ENCODE measurements at regions not wholly inside any gene's neighbourhood (a gene's known extent, or its start where the extent isn't known, plus 50 kb on each side); places are given as distances from the start of the nearest gene placed in this dataset.

GRCh38 chr1:229027158-229027557, 243.8 kb upstream of the RAB4A start:
- no peak for ATAC-seq (ENCODE audit: low read depth)
- H3K4me3 ChIP-seq (ENCODE audit: severe bottlenecking), result no peak overlapping the region
- H3K27me3 ChIP-seq (ENCODE audit: insufficient read depth, poor library complexity, severe bottlenecking), result no peaks in the 10 kb centered on the region
- H3K9me3 ChIP-seq (ENCODE audit: severe bottlenecking), result no peaks in the 10 kb centered on the region
- peaks cover 8% of the 10 kb centered on the region for H3K4me1 ChIP-seq (ENCODE audit: insufficient read depth, poor library complexity, severe bottlenecking)
- H3K27ac ChIP-seq (ENCODE audit: poor library complexity, severe bottlenecking), result no peak overlapping the region
- no peaks in the 10 kb centered on the region for H3K36me3 ChIP-seq (ENCODE audit: low read depth)
- no peak for DNase-seq (ENCODE audit: low spot score)
- TF ChIP-seq, protein P1, sequence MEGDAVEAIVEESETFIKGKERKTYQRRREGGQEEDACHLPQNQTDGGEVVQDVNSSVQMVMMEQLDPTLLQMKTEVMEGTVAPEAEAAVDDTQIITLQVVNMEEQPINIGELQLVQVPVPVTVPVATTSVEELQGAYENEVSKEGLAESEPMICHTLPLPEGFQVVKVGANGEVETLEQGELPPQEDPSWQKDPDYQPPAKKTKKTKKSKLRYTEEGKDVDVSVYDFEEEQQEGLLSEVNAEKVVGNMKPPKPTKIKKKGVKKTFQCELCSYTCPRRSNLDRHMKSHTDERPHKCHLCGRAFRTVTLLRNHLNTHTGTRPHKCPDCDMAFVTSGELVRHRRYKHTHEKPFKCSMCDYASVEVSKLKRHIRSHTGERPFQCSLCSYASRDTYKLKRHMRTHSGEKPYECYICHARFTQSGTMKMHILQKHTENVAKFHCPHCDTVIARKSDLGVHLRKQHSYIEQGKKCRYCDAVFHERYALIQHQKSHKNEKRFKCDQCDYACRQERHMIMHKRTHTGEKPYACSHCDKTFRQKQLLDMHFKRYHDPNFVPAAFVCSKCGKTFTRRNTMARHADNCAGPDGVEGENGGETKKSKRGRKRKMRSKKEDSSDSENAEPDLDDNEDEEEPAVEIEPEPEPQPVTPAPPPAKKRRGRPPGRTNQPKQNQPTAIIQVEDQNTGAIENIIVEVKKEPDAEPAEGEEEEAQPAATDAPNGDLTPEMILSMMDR (IDR thresholded peaks at IDR 0.05; ENCODE audit: poor library complexity, severe bottlenecking), result no peak

- Histone ChIP-seq H3K36me3 (ENCODE audit: low read depth) (no peaks in the 10 kb centered on the region), H3K9me3 (ENCODE audit: severe bottlenecking) (no peaks in the 10 kb centered on the region), H3K4me3 (ENCODE audit: severe bottlenecking) (no peak overlapping the region), H3K27me3 (ENCODE audit: insufficient read depth, poor library complexity, severe bottlenecking) (no peaks in the 10 kb centered on the region), H3K27ac (ENCODE audit: poor library complexity, severe bottlenecking) (no peak overlapping the region), H3K4me1 (ENCODE audit: insufficient read depth, poor library complexity, severe bottlenecking) (peaks cover 8% of the 10 kb centered on the region)
- peak; percentile 63; the same call in 2 of the 3 replicates for ATAC-seq (ENCODE audit: low read depth)
- no peak for DNase-seq (ENCODE audit: low spot score)
- TF ChIP-seq, protein P1 (IDR thresholded peaks at IDR 0.05; ENCODE audit: poor library complexity, severe bottlenecking), result no peak
Observed at GRCh38 chr1:229027622-229028182, 243.2 kb upstream of the RAB4A start.

GRCh38 chr1:229028544-229028943, 242.4 kb upstream of the RAB4A start:
- ATAC-seq (ENCODE audit: low read depth), result no peak
- H3K4me1 ChIP-seq (ENCODE audit: insufficient read depth, poor library complexity, severe bottlenecking), result peaks cover 8% of the 10 kb centered on the region
- TF ChIP-seq, protein P1 (IDR thresholded peaks at IDR 0.05; ENCODE audit: poor library complexity, severe bottlenecking), result no peak

GRCh38 chr1:229028987-229029878, 241.7 kb upstream of the RAB4A start:
- ATAC-seq (ENCODE audit: low read depth) (no peak), DNase-seq (ENCODE audit: low spot score) (no peak)
- H3K4me3 ChIP-seq (ENCODE audit: severe bottlenecking), result no peak overlapping the region
- no peaks in the 10 kb centered on the region for H3K9me3 ChIP-seq (ENCODE audit: severe bottlenecking)
- H3K27me3 ChIP-seq (ENCODE audit: insufficient read depth, poor library complexity, severe bottlenecking), result no peaks in the 10 kb centered on the region
- TF ChIP-seq, protein P1 (IDR thresholded peaks at IDR 0.05; ENCODE audit: poor library complexity, severe bottlenecking), result no peak
- no peak overlapping the region for H3K27ac ChIP-seq (ENCODE audit: poor library complexity, severe bottlenecking)
- no peaks in the 10 kb centered on the region for H3K36me3 ChIP-seq (ENCODE audit: low read depth)
- H3K4me1 ChIP-seq (ENCODE audit: insufficient read depth, poor library complexity, severe bottlenecking), result peaks cover 8% of the 10 kb centered on the region

More at GRCh38 chr1:229028544-229028943, 242.4 kb upstream of the RAB4A start:
- no peaks in the 10 kb centered on the region for H3K36me3 ChIP-seq (ENCODE audit: low read depth)
- no peak overlapping the region for H3K4me3 ChIP-seq (ENCODE audit: severe bottlenecking)
- H3K27me3 ChIP-seq (ENCODE audit: insufficient read depth, poor library complexity, severe bottlenecking), result no peaks in the 10 kb centered on the region
- H3K9me3 ChIP-seq (ENCODE audit: severe bottlenecking), result no peaks in the 10 kb centered on the region
- H3K27ac ChIP-seq (ENCODE audit: poor library complexity, severe bottlenecking), result no peak overlapping the region
- DNase-seq (ENCODE audit: low spot score), result no peak

DNA sequence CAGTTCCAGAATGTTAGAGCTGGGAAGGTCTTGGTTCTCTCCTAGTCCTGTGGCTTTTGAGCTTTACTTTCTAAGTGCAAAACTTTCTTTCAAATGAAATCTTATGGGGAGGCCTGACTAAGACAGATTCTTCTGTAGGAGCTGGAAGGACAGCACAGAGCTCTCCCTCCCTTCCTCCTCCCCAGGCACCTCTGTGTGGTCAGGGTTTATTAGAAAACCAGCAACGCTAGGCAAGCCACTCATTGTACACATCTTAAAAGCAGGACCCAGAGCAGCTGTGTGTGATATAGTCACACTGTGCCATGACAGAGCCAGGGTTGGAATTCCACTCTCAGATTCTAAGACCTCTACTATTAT, 241.1 kb upstream of the RAB4A start:
- Histone ChIP-seq H3K4me1 (ENCODE audit: insufficient read depth, poor library complexity, severe bottlenecking) (peaks cover 4% of the 10 kb centered on the region), H3K4me3 (ENCODE audit: severe bottlenecking) (no peak overlapping the region), H3K9me3 (ENCODE audit: severe bottlenecking) (no peaks in the 10 kb centered on the region), H3K36me3 (ENCODE audit: low read depth) (no peaks in the 10 kb centered on the region), H3K27ac (ENCODE audit: poor library complexity, severe bottlenecking) (no peak overlapping the region), H3K27me3 (ENCODE audit: insufficient read depth, poor library complexity, severe bottlenecking) (no peaks in the 10 kb centered on the region)
- ATAC-seq (ENCODE audit: low read depth) (no peak), DNase-seq (ENCODE audit: low spot score) (no peak)
- TF ChIP-seq, protein P1 (IDR thresholded peaks at IDR 0.05; ENCODE audit: poor library complexity, severe bottlenecking), result no peak

Data from RWPE2 (cell line).